H1 (cell line): ENCODE measurements at regions not wholly inside any gene's neighbourhood (a gene's known extent, or its start where the extent isn't known, plus 50 kb on each side); places are given as distances from the start of the nearest gene placed in this dataset.

Experiments
- CTCF ChIA-PET: fragments of 300-600 bp; sonication (Branson Sonifier 250); formaldehyde crosslinking; loops from one replicate; lab custom pipeline; 2021; ENCODE audit not compliant: partially characterized antibody; lab: Charles Lee
- POLR2A ChIA-PET: fragments of 300-600 bp; sonication (Branson Sonifier 250); formaldehyde crosslinking; loops from one replicate; lab custom pipeline; 2021; ENCODE audit warnings: inconsistent platforms; ENCODE audit not compliant: partially characterized antibody; lab: Charles Lee
- DNase-seq, 2 experiments: peaks; one replicate each; pipeline versions ENCODE4 v3.0.0 to v3.0.0-alpha.2; 2010 to 2022; ENCODE audit warnings: low spot score in 2 of 2, low read depth in 1 of 2, mixed read lengths in 1 of 2
- FAIRE-seq: peaks from 2 replicates; lab custom pipeline; 2011; peaks lifted over from hg19 to GRCh38; lab: Jason Lieb, UNC
- H2AFZ ChIP-seq: 2 replicates; pipeline ENCODE4 v1.8.1; 2012; ENCODE audit warnings: low read length, inconsistent platforms
- H2AK5ac ChIP-seq: 2 replicates; pipeline ENCODE4 v1.6.1; 2013; ENCODE audit warnings: low read depth, low read length
- H2BK120ac ChIP-seq: replicated peaks from 2 replicates; pipeline ENCODE3; 2013; ENCODE audit warnings: low read depth, low read length, inconsistent platforms
- H2BK12ac ChIP-seq: 2 replicates; pipeline ENCODE4 v1.6.1; 2013; ENCODE audit warnings: low read depth, low read length
- H2BK15ac ChIP-seq: 2 replicates; pipeline ENCODE4 v1.6.1; 2013; ENCODE audit warnings: low read length
- H2BK20ac ChIP-seq: 2 replicates; pipeline ENCODE4 v1.6.1; 2013; ENCODE audit warnings: low read length
- H2BK5ac ChIP-seq: 2 replicates; pipeline ENCODE4 v1.6.1; 2013; ENCODE audit warnings: low read depth, low read length
- H3K14ac ChIP-seq: 2 replicates; pipeline ENCODE4 v1.6.1; 2013; ENCODE audit warnings: inconsistent platforms; ENCODE audit not compliant: insufficient read length
- H3K18ac ChIP-seq: 2 replicates; pipeline ENCODE4 v1.6.1; 2013; ENCODE audit warnings: low read length; ENCODE audit errors: extremely low read depth
- H3K23ac ChIP-seq: 2 replicates; pipeline ENCODE4 v1.6.1; 2013; ENCODE audit warnings: inconsistent platforms; ENCODE audit not compliant: insufficient read length
- H3K23me2 ChIP-seq: 2 replicates; pipeline ENCODE4 v1.6.1; 2013; ENCODE audit warnings: low read depth, low read length
- H3K27ac ChIP-seq: 2 replicates; pipeline ENCODE4 v1.6.1; 2011; ENCODE audit warnings: low read depth, low read length, inconsistent platforms
- H3K27me3 ChIP-seq, 4 experiments: replicated peaks in 1 of 4; 1 replicate in 1 of 4; 2 replicates in 3 of 4; pipeline versions ENCODE4 v1.6.1 to v1.8.1; 2011 to 2013; ENCODE audit warnings: low read length in 3 of 4, mild to moderate bottlenecking in 3 of 4, inconsistent platforms in 2 of 4, mixed read lengths in 2 of 4, moderate library complexity in 1 of 4; ENCODE audit not compliant: control insufficient read depth in 3 of 4, insufficient read depth in 3 of 4; ENCODE audit errors: extremely low read depth in 1 of 4
- H3K36me3 ChIP-seq, 4 experiments: 2 replicates each; pipeline versions ENCODE4 v1.6.1 to v1.8.1; 2011 to 2013; ENCODE audit warnings: mild to moderate bottlenecking in 4 of 4, low read length in 3 of 4, moderate library complexity in 2 of 4, control low read depth in 1 of 4, inconsistent platforms in 1 of 4; ENCODE audit not compliant: insufficient read depth in 4 of 4, control insufficient read depth in 2 of 4
- H3K4ac ChIP-seq: replicated peaks from 2 replicates; pipeline ENCODE3; 2013; ENCODE audit warnings: low read length, low read depth, mixed read lengths, inconsistent platforms; ENCODE audit not compliant: insufficient read length
- H3K4me1 ChIP-seq, 4 experiments: replicated peaks in 1 of 4; 1 replicate in 1 of 4; 2 replicates in 3 of 4; pipeline versions ENCODE4 v1.6.1 to v1.8.1; 2011 to 2013; ENCODE audit warnings: low read length in 3 of 4, inconsistent platforms in 2 of 4, mixed read lengths in 1 of 4; ENCODE audit not compliant: insufficient read depth in 4 of 4, control insufficient read depth in 3 of 4
- H3K4me2 ChIP-seq, 2 experiments: 2 replicates each; pipeline versions ENCODE4 v1.6.1 to v1.8.1; 2011 to 2013; ENCODE audit warnings: low read depth in 2 of 2, low read length in 2 of 2, control low read depth in 1 of 2, inconsistent platforms in 1 of 2, mild to moderate bottlenecking in 1 of 2; ENCODE audit not compliant: insufficient read depth in 1 of 2
- H3K4me3 ChIP-seq, 4 experiments: fragments of 200-600, 300-600 bp in 1 of 4; sonication (generic), shearing (Covaris generic), sonication (Bioruptor Twin) in 1 of 4; 2 replicates each; pipeline versions ENCODE4 v1.5.1 to v1.8.1; 2011 to 2016; ENCODE audit warnings: low read length in 4 of 4, low read depth in 3 of 4, control low read depth in 2 of 4, inconsistent platforms in 2 of 4, mild to moderate bottlenecking in 2 of 4, mixed read lengths in 1 of 4, moderate library complexity in 1 of 4; ENCODE audit not compliant: insufficient read depth in 2 of 4; ENCODE audit errors: extremely low read depth in 1 of 4
- H3K56ac ChIP-seq: replicated peaks from 2 replicates; pipeline ENCODE3; 2013; ENCODE audit warnings: low read depth, mild to moderate bottlenecking, mixed read lengths, low read length, inconsistent platforms; ENCODE audit not compliant: insufficient read length
- H3K79me1 ChIP-seq: 2 replicates; pipeline ENCODE4 v1.6.1; 2013; ENCODE audit warnings: low read depth, low read length, control low read depth
- H3K79me2 ChIP-seq, 2 experiments: 2 replicates each; pipeline versions ENCODE4 v1.6.1 to v1.8.1; 2012 to 2013; ENCODE audit warnings: low read length in 2 of 2, mild to moderate bottlenecking in 2 of 2, inconsistent platforms in 1 of 2; ENCODE audit not compliant: insufficient read depth in 2 of 2, control insufficient read depth in 1 of 2
- H3K9ac ChIP-seq, 4 experiments: replicated peaks in 1 of 4; 1 replicate in 1 of 4; 2 replicates in 3 of 4; pipeline versions ENCODE4 v1.6.1 to v1.8.1; 2011 to 2013; ENCODE audit warnings: low read depth in 3 of 4, low read length in 3 of 4, control low read depth in 2 of 4, mild to moderate bottlenecking in 2 of 4, moderate library complexity in 2 of 4, inconsistent platforms in 1 of 4; ENCODE audit errors: extremely low read depth in 1 of 4
- H3K9me3 ChIP-seq, 2 experiments: 2 replicates each; pipeline versions ENCODE4 v1.6.1 to v1.8.1; 2012 to 2013; ENCODE audit warnings: mild to moderate bottlenecking in 2 of 2, moderate library complexity in 2 of 2, control low read depth in 1 of 2, inconsistent platforms in 1 of 2, low read depth in 1 of 2, low read length in 1 of 2, mixed read lengths in 1 of 2; ENCODE audit not compliant: insufficient read depth in 2 of 2
- H4K20me1 ChIP-seq, 2 experiments: replicated peaks in 1 of 2; 2 replicates each; pipeline versions ENCODE3 to v1.8.1; 2011 to 2013; ENCODE audit warnings: inconsistent platforms in 2 of 2, low read length in 2 of 2, mild to moderate bottlenecking in 1 of 2; ENCODE audit not compliant: insufficient read depth in 2 of 2, control insufficient read depth in 1 of 2
- H4K5ac ChIP-seq: 2 replicates; pipeline ENCODE4 v1.6.1; 2013; ENCODE audit warnings: low read length, low read depth, mixed read lengths, inconsistent platforms; ENCODE audit not compliant: insufficient read length
- H4K8ac ChIP-seq: 2 replicates; pipeline ENCODE4 v1.8.0; 2013; ENCODE audit warnings: mild to moderate bottlenecking, moderate library complexity, low read length, inconsistent platforms; ENCODE audit not compliant: insufficient read depth; ENCODE audit errors: extremely low read depth
- H4K91ac ChIP-seq: replicated peaks from 2 replicates; pipeline ENCODE3; 2013; ENCODE audit warnings: low read length, mixed read lengths, inconsistent platforms; ENCODE audit not compliant: insufficient read length
- CEBPB ChIP-seq: IDR thresholded peaks from 2 replicates; pipeline ENCODE4 v1.6.1; 2012; ENCODE audit warnings: low read depth, low read length
- JUND ChIP-seq: IDR thresholded peaks from 2 replicates; pipeline ENCODE4 v1.6.1; 2011; ENCODE audit warnings: mild to moderate bottlenecking, improper control_type of control experiment, low read length
- RXRA ChIP-seq: IDR thresholded peaks from 2 replicates; pipeline ENCODE4 v1.6.1; 2011; ENCODE audit warnings: low read depth, mild to moderate bottlenecking, low read length, moderate library complexity; ENCODE audit not compliant: insufficient read depth
- WGBS, 2 experiments: shearing (Covaris generic) in 1 of 2; methylation state at CpG; one replicate each; pipeline versions ENCODE4 v1.1.6 to v1.1.7; 2013 to 2015; ENCODE audit warnings: low lambda C conversion rate in 2 of 2, mixed read lengths in 2 of 2, inconsistent platforms in 1 of 2, low coverage in 1 of 2, missing lambda C conversion rate in 1 of 2; ENCODE audit not compliant: insufficient replicate concordance in 2 of 2, insufficient coverage in 1 of 2, insufficient read length in 1 of 2; ENCODE audit errors: extremely low coverage in 1 of 2, missing lambda C conversion rate in 1 of 2; 5-methylcytosine and 5-hydroxymethylcytosine counted together

DNA sequence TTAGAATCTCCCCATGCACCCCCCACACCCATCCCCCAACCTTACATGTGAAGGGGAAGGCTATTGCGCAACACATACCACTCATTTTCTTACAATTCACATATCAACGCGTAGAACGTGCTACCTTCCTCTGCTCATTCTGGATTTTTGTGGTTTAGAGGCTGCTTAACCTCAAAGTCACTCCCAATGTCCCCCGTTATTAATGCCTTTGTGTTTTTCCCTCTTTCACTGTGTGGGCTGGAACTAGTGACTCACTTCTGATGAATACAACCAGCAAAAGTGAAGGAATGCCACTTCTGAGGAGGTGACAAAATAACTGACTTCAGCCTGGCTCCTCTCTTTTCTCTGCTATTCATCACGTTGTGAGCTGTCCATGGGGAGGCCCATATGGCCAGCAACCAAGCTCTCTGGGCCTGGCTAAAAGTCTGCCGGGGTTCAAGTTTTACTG is 342.5 kb upstream of the NXPH2 start:
- H3K4ac ChIP-seq, result no peak overlapping the region
- no peak overlapping the region for H3K4me2 ChIP-seq
- no peak overlapping the region for H3K56ac ChIP-seq
- no peaks in the 10 kb centered on the region for H3K27me3 ChIP-seq
- no peak overlapping the region for H2BK120ac ChIP-seq
- no peak overlapping the region for H3K23ac ChIP-seq
- H3K27ac ChIP-seq, result no peak overlapping the region
- FAIRE-seq, result no peak
- H4K20me1 ChIP-seq, result no peaks in the 10 kb centered on the region
- H3K4me3 ChIP-seq, result no peak overlapping the region
- no peak overlapping the region for H4K91ac ChIP-seq
- no peak overlapping the region; the same call in 1 of the 2 replicates for H2AK5ac ChIP-seq
- WGBS, 2 experiments, result 90% methylated on average over 7 of the region's 7 CpGs; no CpG with 5 or more reads in 1 of the 2 experiments
- H4K8ac ChIP-seq, result no peak overlapping the region
- H2BK15ac ChIP-seq, result no peak overlapping the region
- DNase-seq, result peak in 1 of 2 experiments; percentile 13
- H3K9ac ChIP-seq, result no peak overlapping the region
- CTCF ChIA-PET, result no interaction called here
- H3K4me1 ChIP-seq, result no peaks in the 10 kb centered on the region; a peak in 1 of 7 replicates
- no peaks in the 10 kb centered on the region for H3K9me3 ChIP-seq
- H3K14ac ChIP-seq, result no peak overlapping the region
- H3K36me3 ChIP-seq, result no peaks in the 10 kb centered on the region
- TF ChIP-seq RXRA (no peak), CEBPB (peak; percentile 99), JUND (peak; percentile 64)
- TF ChIP-seq, all 59 proteins: peak for 2
- H3K79me2 ChIP-seq, result no peaks in the 10 kb centered on the region
- POLR2A ChIA-PET, result no interaction called here
- no peak overlapping the region for H3K18ac ChIP-seq
- no peak overlapping the region for H2BK12ac ChIP-seq
- no peak overlapping the region for H4K5ac ChIP-seq
- H2BK20ac ChIP-seq, result no peak overlapping the region
- H2BK5ac ChIP-seq, result no peak overlapping the region
- no peaks in the 10 kb centered on the region for H3K23me2 ChIP-seq
- H3K79me1 ChIP-seq, result no peaks in the 10 kb centered on the region
- no peak overlapping the region for H2AFZ ChIP-seq
